CD4-positive, alpha-beta T cell (primary cell): ENCODE measurements at regions not wholly inside any gene's neighbourhood (a gene's known extent, or its start where the extent isn't known, plus 50 kb on each side); places are given as distances from the start of the nearest gene placed in this dataset.
"Not testable (repeated sequence)": the region's sequence is repeated elsewhere in the genome, so short reads cannot be mapped to it uniquely, and the experiment has no call there.

Source experiments
- ATAC-seq: fragments of 200-7000 bp; cut with Tn5 transposase; one replicate; pipeline ENCODE4 v1.10.0; 2022; ENCODE audit warnings: mild to moderate bottlenecking; ENCODE audit not compliant: poor library complexity
- CTCF ChIA-PET: fragments of 350-600 bp; sonication (Branson Sonifier 250); formaldehyde crosslinking; loops from one replicate; lab custom pipeline; 2021; ENCODE audit warnings: antibody characterized with exemption, inconsistent platforms; lab: Charles Lee
- POLR2A ChIA-PET: fragments of 350-600 bp; sonication (Branson Sonifier 250); formaldehyde crosslinking; loops from one replicate; lab custom pipeline; 2021; ENCODE audit warnings: antibody characterized with exemption, inconsistent platforms; lab: Charles Lee
- DNase-seq, 14 experiments: peaks; one replicate each; pipeline ENCODE4 v3.0.0-alpha.2; 2013 to 2020; ENCODE audit warnings: mixed read lengths in 2 of 14
- H3K27ac ChIP-seq, 2 donors: one replicate each; pipeline versions ENCODE4 v1.5.1 to v1.7.0; 2013; ENCODE audit warnings: low read length in 2 of 2, low read depth in 1 of 2, mild to moderate bottlenecking in 1 of 2
- H3K27me3 ChIP-seq, 2 experiments: 1 replicate in 1 of 2; 2 replicates in 1 of 2; pipeline versions ENCODE4 v1.6.1 to v1.7.0; 2013; ENCODE audit warnings: low read length in 2 of 2, control low read depth in 1 of 2, mild to moderate bottlenecking in 1 of 2, moderate library complexity in 1 of 2; ENCODE audit not compliant: insufficient read depth in 2 of 2, control insufficient read depth in 1 of 2
- H3K36me3 ChIP-seq: one replicate; pipeline ENCODE4 v1.6.1; 2013; ENCODE audit warnings: low read length, control low read depth; ENCODE audit not compliant: insufficient read depth
- H3K4me1 ChIP-seq: one replicate; pipeline ENCODE4 v1.6.1; 2013; ENCODE audit warnings: low read length, control low read depth; ENCODE audit not compliant: insufficient read depth
- H3K4me3 ChIP-seq: one replicate; pipeline ENCODE4 v1.5.1; 2013; ENCODE audit warnings: mild to moderate bottlenecking, low read length, moderate library complexity
- H3K9me3 ChIP-seq, 2 experiments: 1 replicate in 1 of 2; 2 replicates in 1 of 2; pipeline versions ENCODE4 v1.6.1 to v1.7.0; 2013; ENCODE audit warnings: low read length in 2 of 2, mild to moderate bottlenecking in 2 of 2, control low read depth in 1 of 2, moderate library complexity in 1 of 2; ENCODE audit not compliant: control insufficient read depth in 1 of 2, insufficient read depth in 1 of 2
- H3K27ac Mint-ChIP-seq: one replicate; pipeline ENCODE4 v1.8.0; 2020; ENCODE audit warnings: mixed read lengths
- H3K27me3 Mint-ChIP-seq: one replicate; pipeline ENCODE4 v1.8.0; 2021; ENCODE audit warnings: mixed read lengths
- H3K36me3 Mint-ChIP-seq: one replicate; pipeline ENCODE4 v1.8.0; 2021; ENCODE audit warnings: low read depth, mixed read lengths
- H3K4me1 Mint-ChIP-seq: one replicate; pipeline ENCODE4 v1.8.0; 2021; ENCODE audit warnings: low read depth, mixed read lengths
- H3K4me3 Mint-ChIP-seq: one replicate; pipeline ENCODE4 v1.8.0; 2020; ENCODE audit warnings: mild to moderate bottlenecking, mixed read lengths
- H3K9me3 Mint-ChIP-seq: one replicate; pipeline ENCODE4 v1.8.0; 2020; ENCODE audit warnings: mixed read lengths
- CTCF ChIP-seq: fragments of 200-600 bp; IDR thresholded peaks from one replicate; pipeline ENCODE4 v1.8.0; 2022; ENCODE audit warnings: antibody characterized with exemption, mild to moderate bottlenecking
- intact Hi-C, 2 experiments: fragments of 100-400 bp; cut with DNase I in 1 of 2; cut with micrococcal nuclease in 1 of 2; formaldehyde crosslinking; loops; one replicate each; pipeline versions ENCODE4 v1.15.1 to v1.9.0; 2023 to 2025; cut with DNase I, micrococcal nuclease

DNA sequence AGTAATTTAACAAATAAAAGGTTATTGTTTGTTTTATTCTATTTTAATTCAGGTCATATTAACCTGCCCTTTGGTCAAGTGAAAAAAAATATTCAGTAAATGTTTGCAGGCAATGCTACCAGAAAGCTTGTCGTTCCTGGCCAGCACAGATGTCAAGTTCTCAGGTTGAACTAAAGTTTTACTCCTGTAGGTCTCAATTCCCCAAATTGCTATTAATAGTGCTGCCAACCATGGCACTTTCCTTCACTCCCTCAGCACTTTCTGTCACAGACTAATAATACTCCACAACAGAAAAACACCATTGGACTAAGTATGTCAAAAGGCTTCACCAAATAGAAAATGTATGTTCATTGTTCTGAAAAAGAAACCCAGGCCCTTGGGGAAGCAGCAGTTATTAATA, 79.2 kb upstream of the C4orf54 start:
- no peaks in the 10 kb centered on the region for H3K36me3 Mint-ChIP-seq
- no peak for TF ChIP-seq CTCF
- H3K27me3 Mint-ChIP-seq: peaks cover 20% of the 10 kb centered on the region
- DNase-seq: no peak
- no peaks in the 10 kb centered on the region for H3K4me1 Mint-ChIP-seq
- no peak overlapping the region for H3K27ac Mint-ChIP-seq
- ATAC-seq: no peak
- CTCF ChIA-PET: no interaction called here
- Histone ChIP-seq H3K36me3 (no peaks in the 10 kb centered on the region), H3K27me3 (no peaks in the 10 kb centered on the region), H3K9me3 (no peaks in the 10 kb centered on the region), H3K4me3 (no peak overlapping the region), H3K4me1 (no peaks in the 10 kb centered on the region), H3K27ac (no peak overlapping the region)
- H3K4me3 Mint-ChIP-seq: no peak overlapping the region
- peaks cover 2% of the 10 kb centered on the region for H3K9me3 Mint-ChIP-seq
- POLR2A ChIA-PET: no interaction called here
- intact Hi-C loops: no loop called here

DNA sequence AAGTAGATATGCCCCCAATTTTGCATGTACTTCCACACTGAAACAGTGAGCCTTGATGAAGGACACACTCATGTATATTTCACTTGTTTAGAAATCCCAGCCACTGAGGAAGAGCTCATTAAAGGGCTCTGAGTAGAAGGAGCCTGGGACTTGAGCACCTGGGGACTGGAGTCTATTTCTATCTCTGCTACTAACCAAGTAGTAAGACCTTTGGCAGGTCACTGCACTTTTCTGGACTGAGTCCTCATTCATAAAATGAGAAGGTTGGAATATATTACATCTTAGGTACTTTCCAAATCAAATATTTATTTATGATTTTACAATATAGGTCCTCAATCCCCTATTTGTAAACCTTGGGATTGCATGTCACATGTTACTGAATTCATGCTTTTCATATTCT, 78.2 kb upstream of the C4orf54 start:
- Mint-ChIP-seq H3K9me3 (peaks cover 2% of the 10 kb centered on the region), H3K27ac (no peak overlapping the region), H3K36me3 (no peaks in the 10 kb centered on the region), H3K4me1 (no peaks in the 10 kb centered on the region), H3K4me3 (no peak overlapping the region), H3K27me3 (peaks cover 20% of the 10 kb centered on the region)
- Histone ChIP-seq H3K27ac (no peak overlapping the region), H3K9me3 (no peaks in the 10 kb centered on the region), H3K4me1 (no peaks in the 10 kb centered on the region), H3K36me3 (no peaks in the 10 kb centered on the region), H3K4me3 (no peak overlapping the region), H3K27me3 (no peaks in the 10 kb centered on the region)
- ChIA-PET POLR2A (no interaction called here), CTCF (no interaction called here)
- DNase-seq (no peak), ATAC-seq (no peak)
- no peak for TF ChIP-seq CTCF
- intact Hi-C loops: no loop called here

DNA sequence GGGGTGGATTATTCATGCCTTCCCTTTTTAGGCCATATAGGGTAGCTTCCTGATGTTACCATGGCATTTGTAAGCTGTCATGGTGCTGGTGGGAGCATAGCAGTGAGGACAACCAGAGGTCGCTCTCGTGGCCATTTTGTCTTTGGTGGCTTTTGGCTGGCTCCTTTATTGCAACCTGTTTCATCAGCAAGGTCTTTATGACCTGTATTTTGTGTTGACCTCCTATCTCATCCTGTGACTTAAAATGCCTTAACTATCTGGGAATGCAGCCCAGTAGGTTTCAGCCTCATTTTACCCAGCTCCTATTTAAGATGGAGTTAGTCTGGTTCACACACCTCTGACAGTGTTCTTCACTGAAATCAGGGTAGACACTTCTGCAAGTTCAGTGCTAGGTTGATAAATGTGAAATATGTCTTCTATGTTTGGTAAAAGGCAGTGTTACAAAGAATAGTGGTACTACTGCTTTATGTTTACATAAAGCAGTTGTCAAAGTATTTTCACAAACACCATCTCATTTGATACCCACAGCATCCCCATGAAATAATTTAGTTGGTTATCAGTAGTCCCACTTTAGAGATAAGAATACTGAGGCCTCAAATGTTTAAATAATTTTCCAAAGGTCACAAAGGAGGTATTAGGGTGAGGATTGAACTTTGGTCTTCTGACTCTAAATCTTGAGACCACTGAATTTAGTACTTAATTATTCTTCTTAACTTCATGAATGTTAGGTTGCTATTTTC, 77.1 kb upstream of the C4orf54 start:
- intact Hi-C loops: no loop called here
- Histone ChIP-seq H3K9me3 (no peaks in the 10 kb centered on the region), H3K27me3 (no peaks in the 10 kb centered on the region), H3K36me3 (no peaks in the 10 kb centered on the region), H3K4me1 (no peaks in the 10 kb centered on the region), H3K4me3 (no peak overlapping the region), H3K27ac (no peak overlapping the region)
- peaks cover 9% of the 10 kb centered on the region for H3K27me3 Mint-ChIP-seq
- peaks cover 2% of the 10 kb centered on the region for H3K9me3 Mint-ChIP-seq
- no peak overlapping the region for H3K27ac Mint-ChIP-seq
- TF ChIP-seq CTCF: no peak
- no peak for ATAC-seq
- no peaks in the 10 kb centered on the region for H3K4me1 Mint-ChIP-seq
- no peak overlapping the region for H3K4me3 Mint-ChIP-seq
- DNase-seq: no peak
- ChIA-PET CTCF (no interaction called here), POLR2A (no interaction called here)
- H3K36me3 Mint-ChIP-seq: no peaks in the 10 kb centered on the region

- CTCF ChIA-PET, ATAC-seq, H3K36me3 ChIP-seq, H3K27me3 ChIP-seq, H3K9me3 ChIP-seq, POLR2A ChIA-PET, H3K4me1 Mint-ChIP-seq, H3K9me3 Mint-ChIP-seq, H3K4me3 ChIP-seq, H3K27ac ChIP-seq, intact Hi-C loops, H3K27ac Mint-ChIP-seq, H3K4me1 ChIP-seq, H3K36me3 Mint-ChIP-seq, H3K4me3 Mint-ChIP-seq, DNase-seq, H3K27me3 Mint-ChIP-seq: not testable (repeated sequence)
Measured at GRCh38 chr4:99733455-99733854, 75.8 kb upstream of the C4orf54 start.
